H9 (cell line): ENCODE measurements at regions not wholly inside any gene's neighbourhood (a gene's known extent, or its start where the extent isn't known, plus 50 kb on each side); places are given as distances from the start of the nearest gene placed in this dataset.

Experiments used
- DNase-seq: peaks from one replicate; pipeline ENCODE4 v3.0.0-alpha.2; 2017
- H2AFZ ChIP-seq: one replicate; pipeline ENCODE4 v1.6.1; 2013; ENCODE audit warnings: mild to moderate bottlenecking, low read length, control low read depth, moderate library complexity
- H2AK5ac ChIP-seq: 2 replicates; pipeline ENCODE4 v1.6.1; 2013; ENCODE audit warnings: low read length, control low read depth, mixed read lengths; ENCODE audit not compliant: insufficient read length
- H2BK120ac ChIP-seq: one replicate; pipeline ENCODE4 v1.6.1; 2013; ENCODE audit warnings: low read depth, mild to moderate bottlenecking, low read length, control low read depth, inconsistent platforms; ENCODE audit not compliant: poor library complexity, severe bottlenecking
- H2BK12ac ChIP-seq: 2 replicates; pipeline ENCODE4 v1.6.1; 2013; ENCODE audit warnings: low read length, control low read depth, mixed read lengths, low read depth; ENCODE audit not compliant: insufficient read length
- H2BK15ac ChIP-seq: 2 replicates; pipeline ENCODE4 v1.6.1; 2013; ENCODE audit warnings: low read depth, low read length, control low read depth
- H2BK20ac ChIP-seq: one replicate; pipeline ENCODE4 v1.6.1; 2013; ENCODE audit warnings: low read depth, mild to moderate bottlenecking, low read length, control low read depth, inconsistent platforms; ENCODE audit not compliant: poor library complexity, severe bottlenecking
- H2BK5ac ChIP-seq: 2 replicates; pipeline ENCODE4 v1.6.1; 2013; ENCODE audit warnings: low read length, control low read depth, mixed read lengths; ENCODE audit not compliant: insufficient read length
- H3K14ac ChIP-seq: 2 replicates; pipeline ENCODE4 v1.6.1; 2013; ENCODE audit warnings: low read length, control low read depth; ENCODE audit not compliant: insufficient read depth
- H3K18ac ChIP-seq: 2 replicates; pipeline ENCODE4 v1.6.1; 2013; ENCODE audit warnings: low read depth, mild to moderate bottlenecking, mixed read lengths, low read length, control low read depth; ENCODE audit not compliant: insufficient read length
- H3K23ac ChIP-seq: 2 replicates; pipeline ENCODE4 v1.6.1; 2013; ENCODE audit warnings: low read length, control low read depth, mixed read lengths, low read depth; ENCODE audit not compliant: insufficient read length
- H3K23me2 ChIP-seq: 2 replicates; pipeline ENCODE4 v1.6.1; 2013; ENCODE audit warnings: low read depth, mild to moderate bottlenecking, mixed read lengths, low read length, control low read depth; ENCODE audit not compliant: insufficient read length, poor library complexity, severe bottlenecking
- H3K27ac ChIP-seq: 2 replicates; pipeline ENCODE4 v1.5.1; 2013; ENCODE audit warnings: low read length, control low read depth, mixed read lengths, low read depth; ENCODE audit not compliant: insufficient read length
- H3K27me3 ChIP-seq: 2 replicates; pipeline ENCODE4 v1.6.1; 2013; ENCODE audit warnings: low read length, control low read depth, inconsistent platforms; ENCODE audit not compliant: insufficient read depth
- H3K4ac ChIP-seq: 2 replicates; pipeline ENCODE4 v1.6.1; 2013; ENCODE audit warnings: low read depth, mild to moderate bottlenecking, control low read depth, inconsistent platforms, low read length, moderate library complexity
- H3K4me1 ChIP-seq: 2 replicates; pipeline ENCODE4 v1.6.1; 2013; ENCODE audit warnings: low read length, control low read depth, inconsistent platforms; ENCODE audit not compliant: insufficient read depth
- H3K4me2 ChIP-seq: 2 replicates; pipeline ENCODE4 v1.6.1; 2013; ENCODE audit warnings: low read length, control low read depth, mixed read lengths; ENCODE audit not compliant: insufficient read length, insufficient read depth
- H3K56ac ChIP-seq: 2 replicates; pipeline ENCODE4 v1.6.1; 2013; ENCODE audit warnings: low read depth, mild to moderate bottlenecking, mixed read lengths, low read length, control low read depth; ENCODE audit not compliant: insufficient read length
- H3K79me1 ChIP-seq: 2 replicates; pipeline ENCODE4 v1.6.1; 2013; ENCODE audit warnings: low read depth, mild to moderate bottlenecking, moderate library complexity, low read length, control low read depth, inconsistent platforms; ENCODE audit not compliant: insufficient read depth, poor library complexity, severe bottlenecking
- H3K79me2 ChIP-seq: 2 replicates; pipeline ENCODE4 v1.6.1; 2013; ENCODE audit warnings: low read length, control low read depth, inconsistent platforms; ENCODE audit not compliant: insufficient read depth
- H3K9ac ChIP-seq: 2 replicates; pipeline ENCODE4 v1.6.1; 2013; ENCODE audit warnings: low read length, control low read depth, mixed read lengths; ENCODE audit not compliant: insufficient read length; ENCODE audit errors: extremely low read depth
- H3K9me3 ChIP-seq: one replicate; pipeline ENCODE4 v1.6.1; 2013; ENCODE audit warnings: low read depth, low read length, inconsistent platforms; ENCODE audit not compliant: control insufficient read depth
- H3T11ph ChIP-seq: one replicate; pipeline ENCODE4 v1.6.1; 2013; ENCODE audit warnings: mild to moderate bottlenecking, low read length, control low read depth, inconsistent platforms
- H4K20me1 ChIP-seq: one replicate; pipeline ENCODE4 v1.6.1; 2013; ENCODE audit not compliant: control insufficient read depth, insufficient read length, insufficient read depth
- H4K5ac ChIP-seq: 2 replicates; pipeline ENCODE4 v1.6.1; 2013; ENCODE audit warnings: low read depth, mild to moderate bottlenecking, mixed read lengths, low read length, control low read depth; ENCODE audit not compliant: insufficient read length
- H4K8ac ChIP-seq: replicated peaks from 2 replicates; pipeline ENCODE4 v1.6.1; 2013; ENCODE audit warnings: low read length, control low read depth, mixed read lengths, low read depth; ENCODE audit not compliant: insufficient read length
- H4K91ac ChIP-seq: 2 replicates; pipeline ENCODE4 v1.6.1; 2013; ENCODE audit warnings: low read depth, mild to moderate bottlenecking, moderate library complexity, mixed read lengths, low read length, control low read depth; ENCODE audit not compliant: insufficient read length
- H3K27ac Mint-ChIP-seq, 3 experiments: 2 replicates in 2 of 3; 3 replicates in 1 of 3; pipeline ENCODE4 v1.8.0; 2020 to 2021; ENCODE audit warnings: mixed read lengths in 3 of 3, mild to moderate bottlenecking in 1 of 3, moderate library complexity in 1 of 3
- H3K27me3 Mint-ChIP-seq: 2 replicates; pipeline ENCODE4 v1.8.0; 2021; ENCODE audit warnings: low read depth, mild to moderate bottlenecking, moderate library complexity, mixed read lengths
- H3K36me3 Mint-ChIP-seq, 3 experiments: 2 replicates in 2 of 3; 3 replicates in 1 of 3; pipeline ENCODE4 v1.8.0; 2020 to 2021; ENCODE audit warnings: low read depth in 3 of 3, mixed read lengths in 3 of 3; ENCODE audit not compliant: insufficient read depth in 1 of 3
- H3K4me1 Mint-ChIP-seq, 2 experiments: 2 replicates each; pipeline ENCODE4 v1.8.0; 2020; ENCODE audit warnings: mixed read lengths in 2 of 2
- H3K4me3 Mint-ChIP-seq, 2 experiments: 2 replicates in 1 of 2; 3 replicates in 1 of 2; pipeline ENCODE4 v1.8.0; 2020 to 2021; ENCODE audit warnings: mild to moderate bottlenecking in 2 of 2, mixed read lengths in 2 of 2, moderate library complexity in 1 of 2
- H3K9me3 Mint-ChIP-seq, 2 experiments: 2 replicates in 1 of 2; 3 replicates in 1 of 2; pipeline ENCODE4 v1.8.0; 2020; ENCODE audit warnings: mild to moderate bottlenecking in 2 of 2, mixed read lengths in 2 of 2, moderate library complexity in 1 of 2
- CTCF ChIP-seq: fragments of 200-600 bp; sonication (generic); conservative IDR thresholded peaks from 3 replicates; pipeline ENCODE4 v1.8.0; 2021; ENCODE audit warnings: antibody characterized with exemption, mild to moderate bottlenecking
- WGBS: extraction: QIAGEN DNeasy Blood & Tissue Kit; methylation state at CpG from one replicate; pipeline ENCODE4 v1.1.7; 2013; ENCODE audit warnings: missing lambda C conversion rate, low lambda C conversion rate, mixed read lengths; ENCODE audit not compliant: insufficient read length; ENCODE audit errors: extremely low coverage; 5-methylcytosine and 5-hydroxymethylcytosine counted together

- Histone ChIP-seq H3K14ac (no peak overlapping the region), H3K9ac (no peak overlapping the region), H2AFZ (no peak overlapping the region), H3K56ac (no peak overlapping the region), H3K79me2 (no peaks in the 10 kb centered on the region), H3K79me1 (no peaks in the 10 kb centered on the region), H3K9me3 (no peaks in the 10 kb centered on the region), H3K4me1 (peaks cover 5% of the 10 kb centered on the region; the same call in 1 of the 2 replicates), H2AK5ac (no peak overlapping the region), H4K5ac (no peak overlapping the region), H4K91ac (no peak overlapping the region), H4K20me1 (no peaks in the 10 kb centered on the region), H3K23me2 (no peaks in the 10 kb centered on the region), H3K23ac (no peak overlapping the region), H2BK20ac (no peak overlapping the region), H2BK12ac (no peak overlapping the region), H3K18ac (no peak overlapping the region), H2BK15ac (no peak overlapping the region), H3K4me2 (no peak overlapping the region), H4K8ac (no peak overlapping the region), H3K27ac (no peak overlapping the region), H3T11ph (no peak overlapping the region), H3K27me3 (no peaks in the 10 kb centered on the region; the same call in 1 of the 2 replicates), H2BK5ac (no peak overlapping the region), H3K4ac (no peak overlapping the region), H2BK120ac (no peak overlapping the region)
- Mint-ChIP-seq H3K27me3 (no peaks in the 10 kb centered on the region), H3K27ac (no peak overlapping the region), H3K9me3 (no peaks in the 10 kb centered on the region; a peak in 1 of 5 replicates), H3K36me3 (peaks cover 0 to 11% (median 3%) of the 10 kb centered on the region in 3 experiments; a peak in 4 of 7 replicates), H3K4me1 (peaks cover 52 to 58% of the 10 kb centered on the region in 2 experiments), H3K4me3 (no peak overlapping the region)
- WGBS, result no CpG with 5 or more reads among the region's 4 CpGs
- no peak for TF ChIP-seq CTCF
- no peak for DNase-seq
Measured at GRCh38 chr4:17283832-17284231, 228.1 kb downstream of the QDPR start.
